GM12878 (cell line): ENCODE measurements at regions not wholly inside any gene's neighbourhood (a gene's known extent, or its start where the extent isn't known, plus 50 kb on each side); places are given as distances from the start of the nearest gene placed in this dataset.

Experiments
- ATAC-seq: fragments of 200-7000 bp; cut with Tn5 transposase; 3 replicates; pipeline ENCODE4 v1.9.1; 2020; ENCODE audit warnings: mild to moderate bottlenecking, moderate library complexity
- BruUV-seq: library from RNA; stranded (reverse); fragments of 400-500 nt; replicated peaks from 2 replicates; lab custom pipeline; 2021; lab: Mats Ljungman, UMichigan
- CTCF ChIA-PET: fragments of 300-600 bp; sonication (Branson Sonifier 250); formaldehyde crosslinking; extraction: SDS; loops from one replicate; lab custom pipeline; 2021; ENCODE audit warnings: inconsistent platforms; lab: Yijun Ruan, JAX
- POLR2A ChIA-PET: fragments of 350-600 bp; formaldehyde crosslinking; extraction: SDS; loops from one replicate; lab custom pipeline; 2021; ENCODE audit warnings: inconsistent platforms; lab: Charles Lee
- RAD21 ChIA-PET: fragments of 300-600 bp; sonication (Branson Sonifier 250); formaldehyde crosslinking; loops from one replicate; lab custom pipeline; 2023; ENCODE audit warnings: antibody characterized with exemption; ENCODE audit not compliant: unreplicated experiment; lab: Charles Lee
- SMC1A ChIA-PET: fragments of 300-600 bp; sonication (Branson Sonifier 250); formaldehyde crosslinking; loops from one replicate; lab custom pipeline; 2023; ENCODE audit not compliant: unreplicated experiment, uncharacterized antibody; lab: Charles Lee
- DNase-seq: peaks from one replicate; pipeline ENCODE4 v3.0.0-alpha.2; 2011; ENCODE audit warnings: low read depth, low spot score
- FAIRE-seq: peaks from 3 replicates; lab custom pipeline; 2011; peaks lifted over from hg19 to GRCh38; lab: Jason Lieb, UNC
- H2AFZ ChIP-seq: 2 replicates; pipeline ENCODE4 v1.6.0; 2011; ENCODE audit warnings: low read depth, low read length, control low read depth; ENCODE audit not compliant: control insufficient read depth
- H3K27ac ChIP-seq: 2 replicates; pipeline ENCODE4 v1.5.1; 2011; ENCODE audit warnings: control low read depth; ENCODE audit not compliant: control insufficient read depth, insufficient read depth
- H3K27me3 ChIP-seq, 2 experiments: replicated peaks in 1 of 2; 2 replicates each; pipeline versions ENCODE4 v1.6.0 to v1.6.1; 2011; ENCODE audit warnings: low read length in 1 of 2; ENCODE audit not compliant: control insufficient read depth in 2 of 2, insufficient read depth in 2 of 2
- H3K36me3 ChIP-seq, 2 experiments: 2 replicates each; pipeline ENCODE4 v1.5.1; 2011; ENCODE audit warnings: low read length in 1 of 2; ENCODE audit not compliant: control insufficient read depth in 2 of 2, insufficient read depth in 2 of 2
- H3K4me1 ChIP-seq: 2 replicates; pipeline ENCODE4 v1.6.1; 2011; ENCODE audit warnings: mild to moderate bottlenecking, low read length, moderate library complexity, mixed read lengths; ENCODE audit not compliant: control insufficient read depth, insufficient read depth
- H3K4me2 ChIP-seq: 2 replicates; pipeline ENCODE4 v1.6.0; 2011; ENCODE audit warnings: control low read depth; ENCODE audit not compliant: control insufficient read depth, insufficient read depth
- H3K4me3 ChIP-seq: fragments of 200-600 bp; sonication (generic); 2 replicates; pipeline ENCODE4 v1.5.1; 2016
- H3K79me2 ChIP-seq: 2 replicates; pipeline ENCODE4 v1.6.0; 2011; ENCODE audit warnings: low read length; ENCODE audit not compliant: control insufficient read depth, insufficient read depth
- H3K9ac ChIP-seq: 2 replicates; pipeline ENCODE4 v1.8.0; 2011; ENCODE audit warnings: low read length, control low read depth, mixed read lengths; ENCODE audit not compliant: control insufficient read depth, insufficient read depth
- H3K9me3 ChIP-seq: replicated peaks from 3 replicates; pipeline ENCODE4 v1.5.1; 2011; ENCODE audit warnings: mild to moderate bottlenecking, low read length; ENCODE audit not compliant: control insufficient read depth, insufficient read depth
- H4K20me1 ChIP-seq: 2 replicates; pipeline ENCODE4 v1.6.0; 2011; ENCODE audit not compliant: control insufficient read depth, insufficient read depth
- ASH2L ChIP-seq: fragments of 300-600, 200-600 bp; sonication (generic); IDR thresholded peaks from 2 replicates; pipeline ENCODE4 v1.6.1; 2017; ENCODE audit warnings: low read depth, mild to moderate bottlenecking, borderline replicate concordance
- BMI1 ChIP-seq: fragments of 450-650 bp; IDR thresholded peaks from 2 replicates; pipeline ENCODE4 v1.6.1; 2016; ENCODE audit warnings: mild to moderate bottlenecking, moderate library complexity, borderline replicate concordance
- CHD2 ChIP-seq: IDR thresholded peaks from 2 replicates; pipeline ENCODE4 v1.6.1; 2011; ENCODE audit warnings: low read depth, low read length, improper control_type of control experiment, borderline replicate concordance
- CREM ChIP-seq: IDR thresholded peaks from 2 replicates; pipeline ENCODE4 v1.6.1; 2014; ENCODE audit warnings: antibody characterized with exemption, low read depth
- FOXK2 ChIP-seq: fragments of 450-650 bp; IDR thresholded peaks from 2 replicates; pipeline ENCODE4 v1.6.1; 2017; ENCODE audit warnings: mild to moderate bottlenecking, moderate library complexity
- GATAD2B ChIP-seq: fragments of 450-650 bp; conservative IDR thresholded peaks from 2 replicates; pipeline ENCODE4 v1.6.1; 2017; ENCODE audit warnings: low read depth, mild to moderate bottlenecking, moderate library complexity
- JUNB ChIP-seq: IDR thresholded peaks from 2 replicates; pipeline ENCODE4 v1.6.1; 2016; ENCODE audit warnings: antibody characterized with exemption, mild to moderate bottlenecking
- KAT2A ChIP-seq: conservative IDR thresholded peaks from 2 replicates; pipeline ENCODE4 v1.6.1; 2011; ENCODE audit warnings: low read depth, low read length; ENCODE audit not compliant: control insufficient read depth
- PBX3 ChIP-seq: IDR thresholded peaks from 2 replicates; pipeline ENCODE4 v1.6.1; 2011; ENCODE audit warnings: mild to moderate bottlenecking, low read depth, low read length, moderate library complexity; ENCODE audit not compliant: insufficient replicate concordance
- PML ChIP-seq: IDR thresholded peaks from 2 replicates; pipeline ENCODE4 v1.6.1; 2012; ENCODE audit warnings: low read length, inconsistent platforms
- POLR2AphosphoS5 ChIP-seq: IDR thresholded peaks from 2 replicates; pipeline ENCODE4 v1.6.1; 2011; ENCODE audit warnings: mild to moderate bottlenecking, low read length, inconsistent platforms
- RCOR1 ChIP-seq: conservative IDR thresholded peaks from 2 replicates; pipeline ENCODE4 v1.6.1; 2012; ENCODE audit warnings: low read depth, low read length, improper control_type of control experiment
- SP1 ChIP-seq: IDR thresholded peaks from one replicate; pipeline ENCODE4 v1.6.1; 2011; ENCODE audit warnings: low read depth, low read length
- ZBED1 ChIP-seq: IDR thresholded peaks from 2 replicates; pipeline ENCODE4 v1.6.1; 2016; ENCODE audit warnings: borderline replicate concordance
- WGBS: methylation state at CpG from one replicate; pipeline ENCODE4 v1.1.6; 2016; ENCODE audit warnings: low lambda C conversion rate; ENCODE audit not compliant: insufficient replicate concordance, insufficient coverage; ENCODE audit errors: missing lambda C conversion rate; 5-methylcytosine and 5-hydroxymethylcytosine counted together
- in situ Hi-C: fragments of 300-500 bp; cut with MboI; formaldehyde crosslinking; loops from 9 replicates; pipeline ENCODE4 v1.14.3; 2018; ENCODE audit warnings: mixed read lengths
- intact Hi-C: fragments of 100-400 bp; cut with micrococcal nuclease; formaldehyde crosslinking; loops from one replicate; pipeline ENCODE4 v1.14.2; 2022; ENCODE audit not compliant: unreplicated experiment

DNA sequence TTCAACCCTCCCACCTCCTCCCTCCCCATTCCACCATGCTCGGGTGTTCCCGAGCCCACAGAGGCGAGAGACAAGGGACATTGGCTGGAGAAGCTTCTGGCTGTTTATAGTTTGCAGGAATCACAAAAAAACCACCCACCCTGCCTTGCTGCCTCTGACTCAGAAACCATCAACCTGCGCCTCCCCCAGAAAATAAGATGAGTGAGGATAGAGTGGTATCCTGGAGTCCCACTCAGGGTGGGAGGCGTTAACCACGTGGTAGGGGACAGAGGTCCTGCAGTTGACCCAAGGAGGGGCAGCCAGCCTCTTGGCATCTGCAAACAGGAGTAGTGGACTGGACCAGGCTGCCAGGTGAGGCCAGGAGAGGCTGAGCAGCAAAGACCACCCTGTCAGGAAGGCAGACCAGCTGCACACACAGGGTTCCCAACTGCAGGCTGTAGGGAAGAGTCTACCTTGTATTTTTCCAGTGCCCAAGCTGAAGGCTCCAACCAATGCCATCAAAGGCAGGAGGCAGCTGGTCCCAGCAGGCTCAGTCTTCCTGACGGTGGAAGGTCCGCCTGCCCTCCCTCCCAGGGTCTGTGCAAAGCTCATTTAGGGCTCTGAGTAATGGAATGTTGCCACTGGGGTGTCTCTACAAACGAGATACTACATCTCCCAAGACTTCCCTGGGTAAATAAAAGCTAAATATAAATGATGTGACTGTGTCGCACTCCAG, 201.5 kb upstream of the TNRC6C start:
- BruUV-seq = no TSS peak
- intact Hi-C loops = no loop called here
- no peak for ATAC-seq
- ChIA-PET RAD21 (no interaction called here), POLR2A (no interaction called here), CTCF (interaction anchor here (1.0 kb wide), 1 partner anchor 40 kb away, joined by 3 read pairs; no protein-coding TSS in a partner anchor), SMC1A (no interaction called here)
- Histone ChIP-seq H3K27ac (no peak overlapping the region), H3K9ac (no peak overlapping the region), H3K4me2 (no peak overlapping the region), H3K4me1 (no peaks in the 10 kb centered on the region), H3K4me3 (no peak overlapping the region), H3K27me3 (peaks cover 0 to 1% of the 10 kb centered on the region in 2 experiments; a peak in 3 of 4 replicates), H4K20me1 (no peaks in the 10 kb centered on the region), H3K9me3 (no peaks in the 10 kb centered on the region; the same call in 2 of the 3 replicates), H3K36me3 (no peaks in the 10 kb centered on the region), H2AFZ (no peak overlapping the region), H3K79me2 (no peaks in the 10 kb centered on the region)
- FAIRE-seq = no peak
- in situ Hi-C loops = no loop called here
- no peak for DNase-seq
- no peak for TF ChIP-seq SP1
- no peak for TF ChIP-seq RCOR1
- TF ChIP-seq KAT2A = no peak
- WGBS = 10% methylated on average over 10 of the region's 10 CpGs

GRCh38 chr17:77757561-77757898, 201.0 kb upstream of the TNRC6C start:
- ChIA-PET CTCF (interaction anchor here (1.0 kb wide), 1 partner anchor 41 kb away, joined by 3 read pairs; no protein-coding TSS in a partner anchor), RAD21 (no interaction called here), POLR2A (no interaction called here), SMC1A (no interaction called here)
- H3K27me3 ChIP-seq = peaks cover 0 to 1% of the 10 kb centered on the region in 2 experiments; a peak in 3 of 4 replicates
- no peak overlapping the region for H3K27ac ChIP-seq
- no peaks in the 10 kb centered on the region for H3K36me3 ChIP-seq
- WGBS = 37% methylated on average over 7 of the region's 7 CpGs
- ATAC-seq (no peak), FAIRE-seq (no peak), DNase-seq (no peak)
- no peak overlapping the region for H2AFZ ChIP-seq
- no peak overlapping the region for H3K4me2 ChIP-seq
- H3K9me3 ChIP-seq = no peaks in the 10 kb centered on the region; the same call in 2 of the 3 replicates
- intact Hi-C loops = no loop called here
- in situ Hi-C loops = no loop called here
- no peaks in the 10 kb centered on the region for H3K4me1 ChIP-seq
- no peak overlapping the region for H3K9ac ChIP-seq
- TF ChIP-seq PBX3 = no peak
- no peak for TF ChIP-seq CHD2
- TF ChIP-seq ZBED1 = no peak
- TF ChIP-seq PML = no peak
- no peak for TF ChIP-seq GATAD2B
- no peak for TF ChIP-seq BMI1
- TF ChIP-seq FOXK2 = no peak
- TF ChIP-seq POLR2AphosphoS5 = no peak
- TF ChIP-seq JUNB = no peak
- TF ChIP-seq ASH2L = no peak
- TF ChIP-seq CREM = no peak
- H3K79me2 ChIP-seq = no peaks in the 10 kb centered on the region
- no peak overlapping the region for H3K4me3 ChIP-seq
- no peaks in the 10 kb centered on the region for H4K20me1 ChIP-seq
- BruUV-seq = no TSS peak
